ENCODE measurements at regions not wholly inside any gene's neighbourhood (a gene's known extent, or its start where the extent isn't known, plus 50 kb on each side); places are given as distances from the start of the nearest gene placed in this dataset.

GRCh38 chr12:60704171-60704914 is 1108.5 kb downstream of the SLC16A7 start:
- 76 to 79% methylated on average over 4 of the region's 4 CpGs for WGBS, 2 donors
- no peak overlapping the region for H3K4me3 ChIP-seq (ENCODE audit: low read depth, poor library complexity, severe bottlenecking)
- no peak for DNase-seq (ENCODE audit: low spot score in 2 of 2)
- no peak for TF ChIP-seq POLR2A (IDR thresholded peaks at IDR 0.05)
- TF ChIP-seq CTCF (IDR thresholded peaks at IDR 0.05) = no peak
- intact Hi-C loops (cut with DNase I; ENCODE audit: low total_unique reads) = no loop called here

- TF ChIP-seq CTCF (IDR thresholded peaks at IDR 0.05) = no peak
- TF ChIP-seq POLR2A (IDR thresholded peaks at IDR 0.05) = no peak
- DNase-seq (ENCODE audit: low spot score in 2 of 2) = no peak
- intact Hi-C loops (cut with DNase I; ENCODE audit: low total_unique reads) = no loop called here
- H3K4me3 ChIP-seq (ENCODE audit: low read depth, poor library complexity, severe bottlenecking) = no peak overlapping the region
- 44 to 46% methylated on average over 1 of the region's 1 CpG for WGBS, 2 donors
Observed at GRCh38 chr12:60710246-60710645, 1114.4 kb downstream of the SLC16A7 start.

- DNase-seq (ENCODE audit: low spot score in 2 of 2) = no peak
- H3K4me3 ChIP-seq (ENCODE audit: low read depth, poor library complexity, severe bottlenecking) = no peak overlapping the region
- intact Hi-C loops (cut with DNase I; ENCODE audit: low total_unique reads) = no loop called here
- TF ChIP-seq CTCF (IDR thresholded peaks at IDR 0.05) (no peak), POLR2A (IDR thresholded peaks at IDR 0.05) (no peak)
- whole genome bisulfite sequencing, 2 donors = 70 to 80% methylated on average over 5 of the region's 5 CpGs
Observed at GRCh38 chr12:60714141-60714900, 1118.5 kb downstream of the SLC16A7 start.

- WGBS, 2 donors = 67 to 83% methylated on average over 1 of the region's 1 CpG
- no peak overlapping the region for H3K4me3 ChIP-seq (ENCODE audit: low read depth, poor library complexity, severe bottlenecking)
- no peak for DNase-seq (ENCODE audit: low spot score in 2 of 2)
- TF ChIP-seq POLR2A (IDR thresholded peaks at IDR 0.05) (no peak), CTCF (IDR thresholded peaks at IDR 0.05) (no peak)
- intact Hi-C loops (cut with DNase I; ENCODE audit: low total_unique reads) = no loop called here
Observed at GRCh38 chr12:60724475-60724874, 1128.6 kb downstream of the SLC16A7 start.

GRCh38 chr12:60724984-60725383 is 1129.2 kb downstream of the SLC16A7 start:
- intact Hi-C loops (cut with DNase I; ENCODE audit: low total_unique reads) = no loop called here
- no peak for DNase-seq (ENCODE audit: low spot score in 2 of 2)
- TF ChIP-seq CTCF (IDR thresholded peaks at IDR 0.05) = no peak
- no peak overlapping the region for H3K4me3 ChIP-seq (ENCODE audit: low read depth, poor library complexity, severe bottlenecking)
